ENCODE measurements at regions not wholly inside any gene's neighbourhood (a gene's known extent, or its start where the extent isn't known, plus 50 kb on each side); places are given as distances from the start of the nearest gene placed in this dataset.

DNA sequence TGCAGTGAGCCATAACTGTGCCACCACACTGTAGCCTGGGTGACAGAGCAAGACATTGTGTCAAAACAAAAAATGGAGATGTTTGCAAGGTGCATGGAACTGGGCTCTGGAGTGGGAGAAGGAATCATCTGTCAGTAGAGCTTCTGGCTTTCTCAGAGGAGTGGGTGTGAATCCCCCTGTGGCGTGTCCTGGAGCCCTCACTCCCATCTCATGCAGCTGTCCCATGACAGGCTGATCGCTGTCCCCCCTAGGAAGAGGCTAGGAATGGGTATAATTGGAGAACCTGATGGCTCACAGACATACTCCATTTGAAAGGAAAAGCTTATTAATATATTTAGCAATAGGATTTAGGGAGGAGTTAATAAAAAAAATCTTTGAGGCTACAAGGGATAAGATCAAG is 125.8 kb upstream of the EPB41L3 start:
- no peaks in the 10 kb centered on the region for H3K9me3 ChIP-seq (ENCODE audit: control insufficient read depth, low read depth, low read length)
- H3K27ac ChIP-seq (ENCODE audit: low read length), result no peak overlapping the region
- H3K4me1 ChIP-seq (ENCODE audit: control insufficient read depth, low read depth, low read length), result peaks cover 9% of the 10 kb centered on the region
- H3K27me3 ChIP-seq (ENCODE audit: control insufficient read depth, insufficient read depth, low read length), result no peaks in the 10 kb centered on the region
- no peak overlapping the region for H3K9ac ChIP-seq (ENCODE audit: low read length)
- H3K4me3 ChIP-seq (ENCODE audit: low read length), result no peak overlapping the region
- H3K36me3 ChIP-seq (ENCODE audit: control insufficient read depth, low read depth, low read length), result no peaks in the 10 kb centered on the region

DNA sequence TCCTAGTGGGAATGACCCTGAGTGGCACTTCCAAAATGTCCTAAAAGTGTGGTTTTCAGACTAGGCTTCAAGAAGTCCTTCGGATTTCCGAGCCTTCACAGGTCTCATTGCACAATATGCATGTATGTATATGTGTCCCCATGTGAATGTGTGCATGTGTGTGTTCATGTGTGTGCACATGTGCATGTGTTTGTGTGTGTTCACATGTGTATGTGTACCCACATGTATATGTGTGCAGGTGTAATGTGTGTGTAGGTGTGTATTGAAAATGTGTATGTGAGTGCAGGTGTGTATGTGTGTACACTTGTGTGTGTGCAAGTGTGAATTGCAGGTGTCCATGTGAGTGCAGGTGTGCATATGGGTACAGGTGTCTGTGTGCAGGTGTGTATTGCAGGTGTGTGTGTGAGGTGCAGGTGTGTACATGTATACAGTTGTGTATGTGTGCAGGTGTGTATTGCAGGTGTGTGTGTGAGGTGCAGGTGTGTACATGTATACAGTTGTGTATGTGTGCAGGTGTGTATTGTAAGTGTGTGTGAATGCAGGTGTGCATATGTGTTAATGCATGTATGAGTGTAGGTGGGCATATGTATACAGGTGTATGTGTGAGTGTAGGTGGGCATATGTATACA is 124.4 kb upstream of the EPB41L3 start:
- Histone ChIP-seq H3K36me3 (ENCODE audit: control insufficient read depth, low read depth, low read length) (no peaks in the 10 kb centered on the region), H3K27ac (ENCODE audit: low read length) (no peak overlapping the region), H3K27me3 (ENCODE audit: control insufficient read depth, insufficient read depth, low read length) (no peaks in the 10 kb centered on the region), H3K4me3 (ENCODE audit: low read length) (no peak overlapping the region), H3K4me1 (ENCODE audit: control insufficient read depth, low read depth, low read length) (peaks cover 2% of the 10 kb centered on the region), H3K9ac (ENCODE audit: low read length) (no peak overlapping the region), H3K9me3 (ENCODE audit: control insufficient read depth, low read depth, low read length) (no peaks in the 10 kb centered on the region)

DNA sequence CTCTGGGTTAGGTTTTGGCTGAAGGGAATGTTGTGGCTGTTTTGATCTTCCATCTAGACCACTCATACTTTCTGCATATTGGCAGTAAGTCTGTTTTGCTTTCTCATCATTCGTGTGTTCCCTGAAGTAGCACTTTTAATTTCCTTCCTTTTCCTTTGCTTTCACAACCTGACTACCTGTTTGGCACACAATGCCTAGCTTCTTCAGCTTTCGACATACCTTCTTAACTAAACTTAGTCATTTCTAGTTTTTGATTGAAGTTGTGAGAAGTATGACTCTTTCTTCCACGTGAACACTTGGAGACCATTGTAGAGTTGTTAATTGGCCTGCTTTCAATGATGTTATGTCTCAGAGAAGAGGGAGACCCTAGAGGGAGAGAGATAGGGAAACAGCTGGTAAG is 123.6 kb upstream of the EPB41L3 start:
- Histone ChIP-seq H3K4me1 (ENCODE audit: control insufficient read depth, low read depth, low read length) (no peaks in the 10 kb centered on the region), H3K9ac (ENCODE audit: low read length) (no peak overlapping the region), H3K27me3 (ENCODE audit: control insufficient read depth, insufficient read depth, low read length) (no peaks in the 10 kb centered on the region), H3K9me3 (ENCODE audit: control insufficient read depth, low read depth, low read length) (no peaks in the 10 kb centered on the region), H3K4me3 (ENCODE audit: low read length) (no peak overlapping the region), H3K36me3 (ENCODE audit: control insufficient read depth, low read depth, low read length) (no peaks in the 10 kb centered on the region), H3K27ac (ENCODE audit: low read length) (no peak overlapping the region)

DNA sequence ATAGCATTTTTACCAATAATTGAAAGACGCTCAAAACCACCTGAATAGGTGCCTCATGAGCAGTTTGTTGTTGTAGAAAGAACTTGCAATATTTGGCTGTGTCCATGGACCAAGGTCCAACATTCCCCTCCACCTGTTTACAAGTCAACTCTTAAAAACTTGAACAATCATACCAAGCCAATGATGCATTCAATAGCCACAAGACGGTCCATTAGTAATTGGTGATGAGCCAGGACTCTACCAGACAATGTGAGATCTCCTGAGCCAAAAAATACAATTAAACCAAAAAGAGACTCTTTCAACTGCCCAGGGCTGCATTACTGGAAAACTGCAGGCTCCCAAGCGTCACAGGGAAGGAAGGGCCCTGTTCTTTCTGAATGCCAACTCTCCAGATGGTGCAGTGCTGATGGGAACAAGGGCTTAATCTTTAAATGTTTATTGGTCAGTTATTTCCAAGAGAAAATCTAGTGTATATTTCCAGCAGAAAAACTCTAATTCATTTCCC is 118.8 kb upstream of the EPB41L3 start:
- no peaks in the 10 kb centered on the region for H3K4me1 ChIP-seq (ENCODE audit: control insufficient read depth, low read depth, low read length)
- H3K4me3 ChIP-seq (ENCODE audit: low read length), result no peak overlapping the region
- H3K27ac ChIP-seq (ENCODE audit: low read length), result no peak overlapping the region
- H3K9ac ChIP-seq (ENCODE audit: low read length), result no peak overlapping the region
- no peaks in the 10 kb centered on the region for H3K27me3 ChIP-seq (ENCODE audit: control insufficient read depth, insufficient read depth, low read length)
- H3K9me3 ChIP-seq (ENCODE audit: control insufficient read depth, low read depth, low read length), result no peaks in the 10 kb centered on the region
- H3K36me3 ChIP-seq (ENCODE audit: control insufficient read depth, low read depth, low read length), result no peaks in the 10 kb centered on the region

DNA sequence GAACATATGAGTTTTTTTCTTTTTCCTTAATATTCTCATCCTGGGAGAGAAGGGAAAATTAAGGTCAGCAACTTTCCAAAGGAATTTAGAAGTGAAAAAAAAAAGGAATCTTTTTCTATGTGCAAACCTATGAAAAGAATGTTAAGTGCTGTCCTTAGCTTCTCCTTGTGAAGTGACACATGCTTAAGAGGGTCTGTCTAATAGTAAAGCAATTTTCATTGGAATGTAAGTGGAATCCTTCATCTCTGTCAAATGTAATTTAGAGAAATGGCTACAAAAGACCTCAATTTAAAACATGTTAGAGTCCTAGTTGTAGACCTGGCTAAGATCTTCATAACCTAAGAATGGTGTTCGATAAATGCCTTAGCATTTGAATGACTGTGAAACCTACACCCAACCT is 117.4 kb upstream of the EPB41L3 start:
- Histone ChIP-seq H3K4me3 (ENCODE audit: low read length) (no peak overlapping the region), H3K4me1 (ENCODE audit: control insufficient read depth, low read depth, low read length) (no peaks in the 10 kb centered on the region), H3K27ac (ENCODE audit: low read length) (no peak overlapping the region), H3K27me3 (ENCODE audit: control insufficient read depth, insufficient read depth, low read length) (no peaks in the 10 kb centered on the region), H3K9me3 (ENCODE audit: control insufficient read depth, low read depth, low read length) (no peaks in the 10 kb centered on the region), H3K36me3 (ENCODE audit: control insufficient read depth, low read depth, low read length) (no peaks in the 10 kb centered on the region), H3K9ac (ENCODE audit: low read length) (no peak overlapping the region)

DNA sequence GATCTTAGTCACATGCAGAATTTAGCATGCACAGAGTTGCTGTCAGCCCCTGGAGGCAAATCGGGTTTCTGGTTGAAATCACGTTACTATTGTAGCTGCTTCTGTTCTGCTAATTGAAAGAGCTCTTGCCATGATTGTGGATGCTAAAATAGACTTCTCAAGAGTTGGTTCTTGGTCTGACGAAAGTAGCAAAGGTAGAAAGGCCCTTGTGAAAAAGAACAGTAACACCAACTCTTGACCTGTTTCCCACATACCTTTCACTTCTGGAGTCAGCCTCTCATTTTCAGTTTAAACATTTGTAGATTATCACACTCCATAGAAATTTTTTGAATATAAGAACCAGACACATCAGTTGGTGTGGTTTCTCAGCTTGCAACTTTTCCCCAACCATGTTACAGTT is 110.0 kb upstream of the EPB41L3 start:
- no peaks in the 10 kb centered on the region for H3K4me1 ChIP-seq (ENCODE audit: control insufficient read depth, low read depth, low read length)
- H3K9ac ChIP-seq (ENCODE audit: low read length), result no peak overlapping the region
- H3K27me3 ChIP-seq (ENCODE audit: control insufficient read depth, insufficient read depth, low read length), result no peaks in the 10 kb centered on the region
- no peak overlapping the region for H3K27ac ChIP-seq (ENCODE audit: low read length)
- H3K9me3 ChIP-seq (ENCODE audit: control insufficient read depth, low read depth, low read length), result no peaks in the 10 kb centered on the region
- H3K4me3 ChIP-seq (ENCODE audit: low read length), result no peak overlapping the region
- H3K36me3 ChIP-seq (ENCODE audit: control insufficient read depth, low read depth, low read length), result no peaks in the 10 kb centered on the region

DNA sequence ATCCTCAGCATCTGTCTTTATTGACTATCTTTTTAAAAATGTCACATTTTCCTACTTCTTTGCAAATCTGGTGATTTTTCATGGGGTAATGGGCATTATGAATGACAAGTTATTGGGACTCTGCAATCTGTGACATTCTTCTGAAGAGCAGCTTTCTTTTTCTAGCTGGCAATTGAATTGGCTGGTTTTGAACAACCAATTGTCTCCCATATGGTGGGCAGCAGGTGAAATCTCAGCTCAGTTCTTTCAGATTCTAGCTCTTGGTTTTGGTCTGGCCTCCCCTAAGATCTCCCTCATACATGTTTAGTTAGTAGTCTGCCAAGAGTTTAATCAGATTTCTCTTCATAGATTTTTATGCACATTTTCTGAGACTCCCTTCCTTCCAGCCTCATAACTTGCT is 107.9 kb upstream of the EPB41L3 start:
- H3K4me1 ChIP-seq (ENCODE audit: control insufficient read depth, low read depth, low read length), result peaks cover 1% of the 10 kb centered on the region
- no peaks in the 10 kb centered on the region for H3K36me3 ChIP-seq (ENCODE audit: control insufficient read depth, low read depth, low read length)
- H3K27me3 ChIP-seq (ENCODE audit: control insufficient read depth, insufficient read depth, low read length), result no peaks in the 10 kb centered on the region
- no peak overlapping the region for H3K9ac ChIP-seq (ENCODE audit: low read length)
- no peak overlapping the region for H3K4me3 ChIP-seq (ENCODE audit: low read length)
- no peak overlapping the region for H3K27ac ChIP-seq (ENCODE audit: low read length)
- no peaks in the 10 kb centered on the region for H3K9me3 ChIP-seq (ENCODE audit: control insufficient read depth, low read depth, low read length)

DNA sequence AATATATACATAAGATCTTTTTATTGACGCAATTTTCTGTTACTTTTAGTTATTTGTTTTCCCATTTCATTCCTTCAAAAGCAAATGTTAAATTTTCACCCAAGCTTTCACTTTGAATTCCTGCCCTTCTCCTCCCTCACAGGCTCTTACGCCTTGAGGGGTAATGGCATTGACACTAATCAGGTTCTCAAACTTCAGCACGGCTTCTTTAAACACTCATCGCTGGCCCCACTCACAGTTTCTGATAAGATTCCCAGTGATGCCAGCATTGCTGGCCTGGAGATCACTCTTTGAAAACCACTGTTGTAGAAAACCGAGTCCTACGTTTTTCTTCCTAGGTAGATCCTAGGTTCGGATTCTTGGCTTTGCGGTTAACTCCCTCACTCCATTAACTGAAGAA is 105.6 kb upstream of the EPB41L3 start:
- Histone ChIP-seq H3K9ac (ENCODE audit: low read length) (no peak overlapping the region), H3K4me1 (ENCODE audit: control insufficient read depth, low read depth, low read length) (peaks cover 6% of the 10 kb centered on the region), H3K4me3 (ENCODE audit: low read length) (no peak overlapping the region), H3K27ac (ENCODE audit: low read length) (no peak overlapping the region), H3K27me3 (ENCODE audit: control insufficient read depth, insufficient read depth, low read length) (no peaks in the 10 kb centered on the region), H3K9me3 (ENCODE audit: control insufficient read depth, low read depth, low read length) (no peaks in the 10 kb centered on the region), H3K36me3 (ENCODE audit: control insufficient read depth, low read depth, low read length) (no peaks in the 10 kb centered on the region)

DNA sequence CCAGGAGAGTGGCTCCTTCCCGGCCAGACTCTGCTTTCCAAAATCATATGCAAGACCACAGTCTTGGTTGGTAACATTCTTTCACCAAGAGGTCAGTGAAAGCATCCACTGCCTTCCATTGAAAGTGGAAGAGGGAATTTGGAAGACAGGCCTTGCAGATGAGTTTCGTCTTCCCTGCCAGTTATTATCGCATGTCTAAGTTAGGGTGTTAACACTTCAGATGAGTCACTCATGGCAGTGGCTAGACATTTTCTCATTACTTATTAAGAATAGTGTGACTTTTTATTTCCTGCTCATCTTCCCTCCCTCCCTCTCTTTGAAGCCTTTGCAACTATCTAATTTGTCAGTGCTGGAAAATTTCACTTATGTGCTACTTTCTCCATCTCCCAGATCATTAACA is 102.9 kb upstream of the EPB41L3 start:
- Histone ChIP-seq H3K27ac (ENCODE audit: low read length) (no peak overlapping the region), H3K9ac (ENCODE audit: low read length) (no peak overlapping the region), H3K4me1 (ENCODE audit: control insufficient read depth, low read depth, low read length) (peaks cover 10% of the 10 kb centered on the region), H3K27me3 (ENCODE audit: control insufficient read depth, insufficient read depth, low read length) (no peaks in the 10 kb centered on the region), H3K36me3 (ENCODE audit: control insufficient read depth, low read depth, low read length) (no peaks in the 10 kb centered on the region), H3K9me3 (ENCODE audit: control insufficient read depth, low read depth, low read length) (no peaks in the 10 kb centered on the region), H3K4me3 (ENCODE audit: low read length) (no peak overlapping the region)

DNA sequence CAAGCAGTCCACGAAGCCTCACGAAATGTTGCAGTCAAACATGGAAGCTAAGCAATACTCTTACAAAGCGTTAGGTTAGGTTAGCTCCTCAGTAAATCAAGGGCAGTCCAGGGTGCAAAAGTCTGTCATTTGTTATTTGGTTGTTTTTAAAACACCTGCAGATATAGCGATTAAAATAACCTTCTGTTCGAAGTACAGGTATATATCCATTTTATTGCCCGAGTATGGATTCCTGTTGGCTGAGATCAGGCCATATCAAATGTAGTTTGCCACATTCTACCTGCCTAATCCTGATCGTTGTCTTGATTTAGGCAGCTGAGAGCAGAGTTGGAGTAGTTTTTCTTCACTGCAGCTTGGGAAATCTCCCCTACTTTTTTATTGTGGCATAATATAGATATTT is 99.5 kb upstream of the EPB41L3 start:
- Histone ChIP-seq H3K9ac (ENCODE audit: low read length) (no peak overlapping the region), H3K4me1 (ENCODE audit: control insufficient read depth, low read depth, low read length) (peaks cover 10% of the 10 kb centered on the region), H3K27ac (ENCODE audit: low read length) (no peak overlapping the region), H3K4me3 (ENCODE audit: low read length) (no peak overlapping the region), H3K27me3 (ENCODE audit: control insufficient read depth, insufficient read depth, low read length) (no peaks in the 10 kb centered on the region), H3K9me3 (ENCODE audit: control insufficient read depth, low read depth, low read length) (no peaks in the 10 kb centered on the region), H3K36me3 (ENCODE audit: control insufficient read depth, low read depth, low read length) (no peaks in the 10 kb centered on the region)

DNA sequence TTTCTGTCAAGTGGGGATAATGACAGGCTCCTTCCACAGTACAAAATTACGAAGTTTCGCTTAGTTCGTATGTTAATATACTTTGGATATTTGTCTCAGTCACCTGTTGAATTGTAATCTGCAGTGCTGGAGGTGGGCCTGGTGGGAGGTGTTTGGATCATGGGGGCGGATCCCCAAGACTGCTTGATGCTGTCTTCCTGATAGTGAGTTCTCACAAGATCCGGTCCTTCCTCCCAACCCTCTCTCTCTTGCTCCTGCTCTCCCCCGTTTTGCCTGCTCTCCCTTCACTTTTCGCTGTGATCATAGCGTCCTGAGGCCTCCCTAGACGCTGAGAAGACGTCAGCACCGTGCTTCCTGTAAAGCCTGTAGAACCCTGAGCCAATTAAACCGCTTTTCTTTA is 97.1 kb upstream of the EPB41L3 start:
- no peaks in the 10 kb centered on the region for H3K9me3 ChIP-seq (ENCODE audit: control insufficient read depth, low read depth, low read length)
- no peaks in the 10 kb centered on the region for H3K27me3 ChIP-seq (ENCODE audit: control insufficient read depth, insufficient read depth, low read length)
- no peak overlapping the region for H3K4me3 ChIP-seq (ENCODE audit: low read length)
- H3K4me1 ChIP-seq (ENCODE audit: control insufficient read depth, low read depth, low read length), result peaks cover 6% of the 10 kb centered on the region
- no peaks in the 10 kb centered on the region for H3K36me3 ChIP-seq (ENCODE audit: control insufficient read depth, low read depth, low read length)
- no peak overlapping the region for H3K9ac ChIP-seq (ENCODE audit: low read length)
- H3K27ac ChIP-seq (ENCODE audit: low read length), result no peak overlapping the region

DNA sequence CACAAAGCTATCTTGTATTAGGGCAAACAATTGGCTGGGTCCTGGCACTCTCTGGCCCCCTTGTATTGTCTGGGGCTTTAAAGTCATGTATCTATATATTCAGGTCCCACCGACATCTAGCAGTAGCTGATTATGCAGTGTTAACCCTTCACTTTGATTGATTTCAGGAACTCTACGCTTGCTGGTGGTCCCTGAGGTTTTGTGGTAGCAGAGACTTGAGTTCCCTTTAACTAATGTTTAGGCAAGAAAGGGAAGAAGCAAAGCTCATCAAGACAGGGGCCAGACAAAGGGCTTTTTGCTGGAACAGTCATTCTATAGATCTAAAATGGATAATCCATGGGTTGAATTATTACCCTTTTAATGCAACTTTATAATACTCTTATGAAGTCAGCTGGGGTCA is 95.3 kb upstream of the EPB41L3 start:
- Histone ChIP-seq H3K4me1 (ENCODE audit: control insufficient read depth, low read depth, low read length) (peaks cover 1% of the 10 kb centered on the region), H3K9ac (ENCODE audit: low read length) (no peak overlapping the region), H3K4me3 (ENCODE audit: low read length) (no peak overlapping the region), H3K36me3 (ENCODE audit: control insufficient read depth, low read depth, low read length) (no peaks in the 10 kb centered on the region), H3K27me3 (ENCODE audit: control insufficient read depth, insufficient read depth, low read length) (no peaks in the 10 kb centered on the region), H3K27ac (ENCODE audit: low read length) (no peak overlapping the region), H3K9me3 (ENCODE audit: control insufficient read depth, low read depth, low read length) (no peaks in the 10 kb centered on the region)
